ENCODE measurements at regions not wholly inside any gene's neighbourhood (a gene's known extent, or its start where the extent isn't known, plus 50 kb on each side); places are given as distances from the start of the nearest gene placed in this dataset.
A peak's percentile ranks its signal among the peaks of the same experiment; 100 is the strongest.

GRCh38 chr10:78863140-78863905, 205.4 kb upstream of the ZMIZ1 start:
- H3K9me3 ChIP-seq: no peaks in the 10 kb centered on the region
- no peak overlapping the region for H3K4me3 ChIP-seq
- H3K36me3 ChIP-seq: no peaks in the 10 kb centered on the region
- DNase-seq: no peak
- no peaks in the 10 kb centered on the region for H3K27me3 ChIP-seq

- no peaks in the 10 kb centered on the region for H3K9me3 ChIP-seq
- H3K4me3 ChIP-seq: no peak overlapping the region
- DNase-seq: no peak
- no peaks in the 10 kb centered on the region for H3K36me3 ChIP-seq
- H3K27me3 ChIP-seq: no peaks in the 10 kb centered on the region
These were observed 204.9 kb upstream of the ZMIZ1 start for GRCh38 chr10:78863906-78864239.

GRCh38 chr10:78864761-78865537, 203.8 kb upstream of the ZMIZ1 start:
- no peak for DNase-seq
- Histone ChIP-seq H3K9me3 (no peaks in the 10 kb centered on the region), H3K27me3 (no peaks in the 10 kb centered on the region), H3K4me3 (no peak overlapping the region), H3K36me3 (no peaks in the 10 kb centered on the region)

GRCh38 chr10:78865538-78865875, 203.3 kb upstream of the ZMIZ1 start:
- no peaks in the 10 kb centered on the region for H3K36me3 ChIP-seq
- no peak overlapping the region for H3K4me3 ChIP-seq
- DNase-seq: peak; percentile 36
- H3K9me3 ChIP-seq: no peaks in the 10 kb centered on the region
- no peaks in the 10 kb centered on the region for H3K27me3 ChIP-seq

- no peaks in the 10 kb centered on the region for H3K36me3 ChIP-seq
- no peaks in the 10 kb centered on the region for H3K27me3 ChIP-seq
- H3K9me3 ChIP-seq: no peaks in the 10 kb centered on the region
- no peak overlapping the region for H3K4me3 ChIP-seq
- no peak for DNase-seq
These were observed 202.6 kb upstream of the ZMIZ1 start for GRCh38 chr10:78865931-78866717.

DNA sequence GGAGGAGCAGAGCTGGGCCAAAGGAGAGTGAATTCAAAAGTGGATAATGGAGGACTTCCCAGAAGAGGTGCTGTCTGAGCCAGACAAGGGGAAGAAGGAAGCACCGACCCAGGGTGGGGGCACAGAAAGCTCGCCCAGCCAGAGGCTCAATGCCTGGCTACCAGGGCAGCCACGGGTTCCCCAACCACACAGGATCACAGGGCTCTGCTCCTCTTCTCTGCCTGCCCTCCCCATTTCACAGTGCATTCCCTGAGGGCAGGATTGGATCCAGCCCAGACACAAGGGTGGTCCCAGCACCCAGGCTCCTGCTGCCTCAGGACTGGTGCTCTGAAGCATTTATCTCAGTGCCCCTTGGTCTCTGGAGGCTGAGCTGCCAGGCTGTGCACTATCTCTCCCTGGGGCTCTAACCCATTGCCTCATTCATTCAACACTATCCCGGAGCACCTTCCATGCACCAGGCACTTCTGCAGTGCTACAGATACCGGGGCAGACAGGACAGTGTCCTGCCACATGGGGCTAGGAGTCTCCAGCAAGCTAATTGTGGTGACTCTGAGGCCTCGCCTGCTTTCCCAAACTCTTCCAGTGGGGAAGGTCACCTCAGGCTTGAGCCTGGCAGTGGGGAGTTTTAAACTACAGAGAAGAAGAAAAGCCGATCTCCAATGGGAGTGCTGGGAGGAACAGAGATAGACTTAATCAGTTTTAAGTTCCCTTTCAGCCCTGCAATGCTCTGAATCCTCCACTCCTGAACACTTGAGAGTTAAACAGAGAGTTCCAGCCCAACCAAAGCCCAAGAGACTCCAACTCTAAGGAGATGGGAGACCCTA, 201.8 kb upstream of the ZMIZ1 start:
- H3K36me3 ChIP-seq: no peaks in the 10 kb centered on the region
- DNase-seq: no peak
- H3K9me3 ChIP-seq: no peaks in the 10 kb centered on the region
- H3K4me3 ChIP-seq: no peak overlapping the region
- no peaks in the 10 kb centered on the region for H3K27me3 ChIP-seq

- no peaks in the 10 kb centered on the region for H3K36me3 ChIP-seq
- H3K4me3 ChIP-seq: no peak overlapping the region
- no peak for DNase-seq
- no peaks in the 10 kb centered on the region for H3K9me3 ChIP-seq
- H3K27me3 ChIP-seq: no peaks in the 10 kb centered on the region
These were observed 201.2 kb upstream of the ZMIZ1 start for GRCh38 chr10:78867555-78867939.

- no peak for DNase-seq
- Histone ChIP-seq H3K9me3 (no peaks in the 10 kb centered on the region), H3K36me3 (no peaks in the 10 kb centered on the region), H3K27me3 (no peaks in the 10 kb centered on the region), H3K4me3 (no peak overlapping the region)
These were observed 200.7 kb upstream of the ZMIZ1 start for GRCh38 chr10:78868048-78868447.

DNA sequence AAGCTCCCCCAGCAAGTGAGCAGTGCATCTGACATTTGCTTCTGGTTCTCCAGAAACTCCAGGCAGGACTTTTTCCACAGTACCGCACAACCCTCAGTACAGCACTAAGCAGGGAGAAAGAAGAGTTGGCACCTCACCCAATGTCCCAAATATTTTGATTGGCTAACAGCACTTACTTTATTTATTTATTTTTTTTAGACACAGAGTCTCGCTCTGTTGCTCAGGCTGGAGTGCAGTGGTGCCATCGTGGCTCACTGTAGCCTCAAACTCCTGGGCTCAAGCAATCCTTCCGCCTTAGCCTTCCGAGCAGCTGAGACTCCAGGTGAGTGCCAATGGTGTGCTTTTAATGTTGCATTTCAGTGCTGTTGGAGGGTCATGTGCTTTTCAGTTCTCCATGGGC, 200.3 kb upstream of the ZMIZ1 start:
- Histone ChIP-seq H3K27me3 (no peaks in the 10 kb centered on the region), H3K9me3 (no peaks in the 10 kb centered on the region), H3K36me3 (no peaks in the 10 kb centered on the region), H3K4me3 (no peak overlapping the region)
- DNase-seq: no peak

DNA sequence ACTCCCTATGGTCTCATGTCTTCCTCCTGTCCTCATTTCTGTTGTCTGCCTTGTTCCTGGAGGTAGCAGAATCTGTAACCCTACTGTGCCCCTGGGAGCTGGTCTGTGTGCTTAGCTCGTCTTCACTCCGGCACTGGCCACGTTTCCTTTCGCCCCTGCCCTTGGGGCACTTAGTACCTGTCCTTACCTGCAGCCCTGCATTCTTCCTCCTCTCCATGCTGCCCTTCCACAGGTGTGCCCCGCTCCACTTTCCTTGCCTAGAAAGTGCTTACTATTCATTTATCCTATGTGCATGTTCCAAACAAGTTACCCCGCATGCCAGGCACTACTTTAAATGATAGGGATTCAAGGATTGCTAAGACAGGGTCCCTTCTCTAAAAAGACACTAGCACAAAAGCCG, 199.9 kb upstream of the ZMIZ1 start:
- H3K9me3 ChIP-seq: no peaks in the 10 kb centered on the region
- no peaks in the 10 kb centered on the region for H3K27me3 ChIP-seq
- H3K36me3 ChIP-seq: no peaks in the 10 kb centered on the region
- no peak overlapping the region for H3K4me3 ChIP-seq
- no peak for DNase-seq

- DNase-seq: no peak
- no peaks in the 10 kb centered on the region for H3K9me3 ChIP-seq
- no peaks in the 10 kb centered on the region for H3K27me3 ChIP-seq
- H3K4me3 ChIP-seq: no peak overlapping the region
- no peaks in the 10 kb centered on the region for H3K36me3 ChIP-seq
These were observed 199.0 kb upstream of the ZMIZ1 start for GRCh38 chr10:78869508-78870454.

DNA sequence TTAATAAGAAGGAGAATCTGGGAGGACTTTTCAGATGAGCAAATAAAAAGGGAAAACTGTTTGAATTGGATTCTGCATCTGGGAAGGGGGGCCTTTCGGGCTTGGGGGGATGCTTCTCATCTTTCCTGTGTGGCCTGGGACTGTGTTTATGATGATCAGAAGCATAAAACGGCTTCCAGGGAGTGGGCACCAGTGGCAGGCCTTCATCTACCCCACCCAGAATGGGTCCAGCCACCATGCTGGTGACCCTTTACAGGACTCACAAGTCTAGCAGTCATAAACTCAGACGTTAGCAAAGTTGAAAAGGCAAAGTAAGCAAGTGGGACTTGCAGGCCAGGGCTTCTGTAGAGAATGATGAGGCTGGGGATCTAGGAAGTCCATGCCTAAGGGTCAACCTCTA, 198.3 kb upstream of the ZMIZ1 start:
- Histone ChIP-seq H3K9me3 (no peaks in the 10 kb centered on the region), H3K27me3 (no peaks in the 10 kb centered on the region), H3K4me3 (no peak overlapping the region), H3K36me3 (no peaks in the 10 kb centered on the region)
- DNase-seq: no peak

DNA sequence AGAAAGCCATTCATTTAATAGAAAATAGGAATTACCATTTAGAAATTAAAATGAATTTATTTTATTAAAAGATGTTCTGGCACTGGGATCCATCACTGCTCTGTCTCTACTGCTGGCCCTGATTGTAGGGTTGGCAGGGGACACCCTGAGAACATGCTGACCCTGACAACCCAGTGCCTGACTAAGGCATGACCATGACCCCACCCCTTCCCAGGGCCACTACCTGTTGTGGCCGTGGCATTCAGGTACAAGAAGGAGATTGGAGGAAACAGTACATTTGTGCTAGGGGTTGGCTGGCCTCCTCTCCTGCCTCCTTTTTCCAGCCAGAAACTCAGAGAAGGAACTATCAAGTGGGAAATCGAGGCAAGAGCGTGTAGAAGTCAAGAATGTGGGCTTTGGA, 197.0 kb upstream of the ZMIZ1 start:
- no peaks in the 10 kb centered on the region for H3K27me3 ChIP-seq
- no peak for DNase-seq
- no peaks in the 10 kb centered on the region for H3K36me3 ChIP-seq
- H3K9me3 ChIP-seq: no peaks in the 10 kb centered on the region
- H3K4me3 ChIP-seq: no peak overlapping the region

DNA sequence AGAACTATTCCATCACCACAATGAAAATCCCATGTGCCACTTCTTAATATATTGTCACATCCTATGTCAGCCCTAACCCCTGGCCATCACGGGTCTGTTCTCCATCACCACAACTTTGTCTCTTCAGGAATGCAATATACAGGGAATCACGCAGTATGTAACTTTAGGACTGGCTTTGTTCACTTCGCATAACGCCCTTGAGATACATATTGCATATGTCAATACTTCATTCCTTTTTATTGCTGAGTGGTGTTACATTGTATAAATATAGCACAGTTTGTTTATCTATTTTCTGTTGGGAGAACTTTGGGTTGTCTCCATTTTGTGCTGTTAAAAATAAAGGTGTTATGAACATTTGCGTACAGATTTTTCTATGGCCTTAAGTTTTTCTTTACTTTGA, 195.4 kb upstream of the ZMIZ1 start:
- H3K4me3 ChIP-seq: no peak overlapping the region
- H3K27me3 ChIP-seq: no peaks in the 10 kb centered on the region

DNA sequence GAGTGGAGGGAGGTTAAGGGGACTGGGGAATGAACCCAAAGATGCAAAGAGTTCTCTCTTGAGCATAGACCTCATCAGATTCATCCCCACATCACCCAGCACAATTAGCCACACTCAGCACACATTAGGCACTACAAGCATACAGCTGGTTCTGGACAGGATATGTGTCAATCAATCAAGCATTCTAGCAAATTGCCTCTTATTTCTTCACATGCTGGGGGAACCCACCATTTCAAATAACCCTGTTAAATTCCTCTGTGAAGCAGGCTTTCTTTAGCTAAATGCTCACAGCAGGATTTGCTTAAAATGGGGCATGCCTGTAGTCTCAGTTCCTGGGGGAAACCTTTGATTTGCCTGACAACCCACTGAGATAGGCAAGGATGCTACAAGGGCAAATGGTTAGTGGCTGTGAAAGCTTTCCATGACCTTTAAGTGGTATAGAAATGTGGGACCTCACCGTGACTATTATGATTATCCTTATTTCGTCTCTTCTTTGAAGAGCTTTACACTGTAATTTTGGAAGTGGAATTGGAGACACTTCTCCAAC, 193.4 kb upstream of the ZMIZ1 start:
- no peaks in the 10 kb centered on the region for H3K27me3 ChIP-seq
- no peak for DNase-seq
- no peaks in the 10 kb centered on the region for H3K36me3 ChIP-seq
- peaks cover 6% of the 10 kb centered on the region for H3K9me3 ChIP-seq
- no peak overlapping the region for H3K4me3 ChIP-seq

More for the DNA sequence above, 195.4 kb upstream of the ZMIZ1 start:
- no peaks in the 10 kb centered on the region; the same call in 1 of the 2 replicates for H3K9me3 ChIP-seq
- H3K36me3 ChIP-seq: no peaks in the 10 kb centered on the region
- DNase-seq: no peak

- Histone ChIP-seq H3K27me3 (no peaks in the 10 kb centered on the region), H3K36me3 (no peaks in the 10 kb centered on the region), H3K9me3 (peaks cover 6% of the 10 kb centered on the region), H3K4me3 (no peak overlapping the region)
- no peak for DNase-seq
These were observed 192.8 kb upstream of the ZMIZ1 start for GRCh38 chr10:78875932-78876331.
